SHP77 (cell line): ENCODE measurements at regions not wholly inside any gene's neighbourhood (a gene's known extent, or its start where the extent isn't known, plus 50 kb on each side); places are given as distances from the start of the nearest gene placed in this dataset.

Source experiments
- DNase-seq, 2 experiments: peaks; one replicate each; lab custom pipeline; 2025; lab: John Stamatoyannopoulos, UW

GRCh38 chr21:36554411-36555157 lies 74.7 kb upstream of the CLDN14 start:
- DNase-seq: no peak

- DNase-seq: no peak
These were observed 75.4 kb upstream of the CLDN14 start for GRCh38 chr21:36555199-36555800.

GRCh38 chr21:36557316-36557715 lies 77.4 kb upstream of the CLDN14 start:
- no peak for DNase-seq

- DNase-seq: no peak
These were observed 81.1 kb upstream of the CLDN14 start for GRCh38 chr21:36560933-36561575.

- DNase-seq: no peak
These were observed 83.5 kb upstream of the CLDN14 start for GRCh38 chr21:36563341-36563926.

GRCh38 chr21:36564647-36565046 lies 84.7 kb upstream of the CLDN14 start:
- DNase-seq: no peak

- no peak for DNase-seq
These were observed 85.6 kb upstream of the CLDN14 start for GRCh38 chr21:36565540-36565939.

- DNase-seq: no peak
These were observed 86.7 kb upstream of the CLDN14 start for GRCh38 chr21:36566644-36567043.

GRCh38 chr21:36567216-36567885 lies 87.4 kb upstream of the CLDN14 start:
- no peak for DNase-seq

- DNase-seq: no peak
These were observed 89.6 kb upstream of the CLDN14 start for GRCh38 chr21:36569511-36569910.

GRCh38 chr21:36571556-36571955 lies 91.6 kb upstream of the CLDN14 start:
- DNase-seq: no peak

- no peak for DNase-seq
These were observed 92.1 kb upstream of the CLDN14 start for GRCh38 chr21:36572039-36572438.

- DNase-seq: no peak
These were observed 95.4 kb upstream of the CLDN14 start for GRCh38 chr21:36575306-36575705.

- no peak for DNase-seq
These were observed 96.5 kb upstream of the CLDN14 start for GRCh38 chr21:36576441-36576840.

GRCh38 chr21:36579898-36580297 lies 100.0 kb upstream of the CLDN14 start:
- DNase-seq: no peak

- DNase-seq: no peak
These were observed 102.3 kb upstream of the CLDN14 start for GRCh38 chr21:36582271-36582670.

- DNase-seq: no peak
These were observed 103.7 kb upstream of the CLDN14 start for GRCh38 chr21:36583591-36583990.

GRCh38 chr21:36584980-36585940 lies 105.3 kb upstream of the CLDN14 start:
- DNase-seq: no peak

- no peak for DNase-seq
These were observed 107.5 kb upstream of the CLDN14 start for GRCh38 chr21:36587388-36587787.

- DNase-seq: no peak
These were observed 109.5 kb upstream of the SIM2 start for GRCh38 chr21:36589352-36589971.
